ENCODE measurements at regions not wholly inside any gene's neighbourhood (a gene's known extent, or its start where the extent isn't known, plus 50 kb on each side); places are given as distances from the start of the nearest gene placed in this dataset.
A peak's percentile ranks its signal among the peaks of the same experiment; 100 is the strongest.

DNA sequence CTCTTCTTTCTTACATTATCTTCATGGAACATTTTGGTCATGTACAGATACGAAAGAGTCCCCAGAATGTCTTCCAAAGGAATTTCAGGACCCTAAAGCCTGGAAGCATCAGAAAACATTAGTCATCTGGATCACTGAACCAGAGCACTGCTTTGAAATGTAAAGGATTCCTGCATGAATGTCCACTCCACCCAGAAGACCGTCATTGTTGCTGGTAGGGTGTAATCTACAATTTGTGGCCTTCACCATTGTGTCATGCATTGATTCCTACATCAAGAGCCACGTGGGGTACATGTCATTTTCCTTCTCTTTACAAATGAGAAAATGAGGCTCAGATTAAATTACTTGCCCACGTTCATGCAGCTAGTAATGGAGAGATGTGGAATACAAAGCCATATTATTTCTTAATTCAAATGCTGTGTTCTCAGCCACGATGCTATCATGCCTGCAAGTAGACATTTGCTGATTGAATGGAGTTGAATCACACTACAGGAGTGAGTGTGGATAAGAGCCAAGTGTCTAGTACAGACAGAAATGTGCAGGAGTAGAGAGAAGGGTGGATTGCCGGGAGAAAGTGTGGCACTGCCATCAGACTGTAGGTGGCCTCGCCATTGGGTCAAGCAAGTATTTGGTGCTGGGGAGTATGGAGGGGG lies 231.2 kb downstream of the C12orf75 start:
- CTCF ChIA-PET: interaction anchor here (0.6 to 0.7 kb wide), 2 partner anchors 197 to 732 kb away, joined by 3 read pairs; no protein-coding TSS in a partner anchor
- DNase-seq (ENCODE audit: extremely low spot score): no peak

DNA sequence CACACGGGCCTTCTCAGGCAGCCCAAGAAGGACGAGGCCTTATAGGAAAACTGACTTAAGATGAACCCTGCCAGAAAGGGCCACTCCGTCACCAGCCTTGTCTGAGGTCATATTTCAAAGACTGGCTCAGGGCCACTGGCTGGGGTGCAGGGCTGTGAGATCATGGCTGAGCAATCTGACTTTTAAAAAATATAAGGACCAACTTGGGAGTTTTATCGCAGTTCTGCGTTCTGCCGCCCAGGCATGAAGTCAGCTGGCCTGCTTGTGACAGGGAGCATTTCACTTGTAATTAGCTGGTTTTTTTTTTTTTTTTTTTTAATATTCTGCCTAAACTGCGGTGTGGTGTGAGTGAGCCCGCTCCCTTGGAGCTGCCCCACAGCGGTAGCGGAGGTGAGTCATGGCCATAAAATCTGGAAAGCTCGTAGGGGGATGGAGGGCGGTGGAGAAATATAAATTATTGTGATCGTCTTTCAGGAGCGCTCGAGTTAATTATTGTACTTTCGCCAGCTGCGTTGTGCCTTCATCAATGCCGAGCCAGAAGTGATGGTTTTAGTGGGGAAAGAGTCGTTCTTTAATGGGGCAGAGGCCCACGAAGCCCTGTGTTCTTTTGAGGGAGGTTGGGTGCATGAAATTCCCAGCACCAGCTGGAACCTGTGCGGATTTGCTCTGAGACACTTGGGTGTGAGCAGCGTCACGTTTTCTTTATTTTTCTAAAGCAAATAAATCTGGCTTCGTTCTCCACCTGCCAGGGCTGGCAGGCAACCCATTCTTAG lies 231.9 kb downstream of the C12orf75 start:
- DNase-seq (ENCODE audit: extremely low spot score): peak; percentile 61
- TF ChIP-seq FOXK2 (IDR thresholded peaks at IDR 0.05): no peak
- TF ChIP-seq HDGF (IDR thresholded peaks at IDR 0.05; ENCODE audit: borderline replicate concordance): no peak
- TF ChIP-seq BHLHE40 (IDR thresholded peaks at IDR 0.05; ENCODE audit: borderline replicate concordance): no peak
- peak; percentile 92 for TF ChIP-seq ZNF384 (IDR thresholded peaks at IDR 0.05)
- POLR2A ChIA-PET: interaction anchor here (0.8 to 1.3 kb wide), 3 partner anchors 8 to 39 kb away, joined by 3 to 6 read pairs (median 5); no protein-coding TSS in a partner anchor
- CTCF ChIA-PET: interaction anchor here (0.6 kb wide), 1 partner anchor 128 kb away, joined by 3 read pairs; no protein-coding TSS in a partner anchor

More for the DNA sequence above, 231.2 kb downstream of the C12orf75 start:
- POLR2A ChIA-PET: interaction anchor here (1.3 kb wide), 2 partner anchors 8 to 40 kb away, joined by 5 to 6 read pairs; no protein-coding TSS in a partner anchor
- no peak for TF ChIP-seq ZNF384 (IDR thresholded peaks at IDR 0.05)
- TF ChIP-seq SP1 (IDR thresholded peaks at IDR 0.05): no peak
- TF ChIP-seq, protein P1, sequence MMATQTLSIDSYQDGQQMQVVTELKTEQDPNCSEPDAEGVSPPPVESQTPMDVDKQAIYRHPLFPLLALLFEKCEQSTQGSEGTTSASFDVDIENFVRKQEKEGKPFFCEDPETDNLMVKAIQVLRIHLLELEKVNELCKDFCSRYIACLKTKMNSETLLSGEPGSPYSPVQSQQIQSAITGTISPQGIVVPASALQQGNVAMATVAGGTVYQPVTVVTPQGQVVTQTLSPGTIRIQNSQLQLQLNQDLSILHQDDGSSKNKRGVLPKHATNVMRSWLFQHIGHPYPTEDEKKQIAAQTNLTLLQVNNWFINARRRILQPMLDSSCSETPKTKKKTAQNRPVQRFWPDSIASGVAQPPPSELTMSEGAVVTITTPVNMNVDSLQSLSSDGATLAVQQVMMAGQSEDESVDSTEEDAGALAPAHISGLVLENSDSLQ (IDR thresholded peaks at IDR 0.05): no peak
- TF ChIP-seq HDGF (IDR thresholded peaks at IDR 0.05; ENCODE audit: borderline replicate concordance): no peak
- TF ChIP-seq CTBP1 (IDR thresholded peaks at IDR 0.05; ENCODE audit: borderline replicate concordance): no peak
- no peak for TF ChIP-seq L3MBTL2 (conservative IDR thresholded peaks at IDR 0.05)
- TF ChIP-seq FOXK2 (IDR thresholded peaks at IDR 0.05): no peak
- no peak for TF ChIP-seq TARDBP (IDR thresholded peaks at IDR 0.05)
- TF ChIP-seq FOXM1 (IDR thresholded peaks at IDR 0.05; ENCODE audit: borderline replicate concordance): no peak
- no peak for TF ChIP-seq NFRKB (IDR thresholded peaks at IDR 0.05)

DNA sequence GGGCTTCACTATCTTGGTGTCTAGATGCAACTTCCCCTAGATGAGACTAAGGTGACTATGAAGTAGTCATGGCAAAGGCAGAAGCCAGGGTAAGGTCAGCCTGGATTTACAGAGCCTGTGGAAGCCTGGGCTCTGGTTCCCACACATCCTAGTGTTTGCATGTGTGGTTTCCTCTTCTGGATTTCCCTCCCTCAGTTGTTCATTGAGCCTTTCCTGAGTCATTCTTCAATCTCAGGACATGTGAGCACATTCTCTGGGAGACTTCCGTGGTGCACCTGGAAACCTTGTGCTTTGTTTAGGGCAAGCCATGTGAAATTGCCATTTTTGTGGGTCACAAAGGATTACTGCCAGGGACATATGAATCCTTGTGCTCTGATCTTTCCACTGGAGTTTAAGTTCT lies 236.6 kb downstream of the C12orf75 start:
- POLR2A ChIA-PET: no interaction called here
- no peak for TF ChIP-seq HDGF (IDR thresholded peaks at IDR 0.05; ENCODE audit: borderline replicate concordance)
- TF ChIP-seq, protein P1 (IDR thresholded peaks at IDR 0.05): no peak
- no peak for TF ChIP-seq ARNT (IDR thresholded peaks at IDR 0.05)
- no peak for TF ChIP-seq FOXA1 (IDR thresholded peaks at IDR 0.05)
- no peak for TF ChIP-seq ELF4 (IDR thresholded peaks at IDR 0.05)
- no peak for TF ChIP-seq BHLHE40 (IDR thresholded peaks at IDR 0.05; ENCODE audit: borderline replicate concordance)
- TF ChIP-seq CTBP1 (IDR thresholded peaks at IDR 0.05; ENCODE audit: borderline replicate concordance): no peak
- TF ChIP-seq FOXK2 (IDR thresholded peaks at IDR 0.05): no peak
- TF ChIP-seq SUZ12 (IDR thresholded peaks at IDR 0.05): no peak
- no peak for TF ChIP-seq TARDBP (IDR thresholded peaks at IDR 0.05)
- TF ChIP-seq ZNF384 (IDR thresholded peaks at IDR 0.05): no peak
- TF ChIP-seq L3MBTL2 (conservative IDR thresholded peaks at IDR 0.05): no peak
- TF ChIP-seq SP1 (IDR thresholded peaks at IDR 0.05): no peak
- CTCF ChIA-PET: no interaction called here
- no peak for DNase-seq (ENCODE audit: extremely low spot score)

DNA sequence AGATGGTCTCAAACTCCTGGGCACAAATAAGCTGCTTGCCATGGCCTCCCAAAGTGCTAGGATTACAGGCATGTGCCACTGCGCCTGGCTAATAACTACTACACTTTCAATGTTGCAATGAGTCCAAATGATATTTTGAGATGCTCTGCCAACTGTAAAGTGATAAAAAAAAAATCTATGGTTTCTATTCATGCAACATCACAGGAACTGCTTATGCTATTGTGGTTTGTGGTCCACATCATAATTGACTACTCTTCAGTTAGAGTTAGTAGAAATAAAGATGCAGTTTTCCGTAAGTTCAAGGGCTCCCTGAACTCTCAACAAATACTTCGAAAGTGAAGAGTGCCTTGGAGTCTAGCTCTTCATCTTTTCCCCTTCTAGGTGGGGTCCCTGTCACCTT lies 239.4 kb downstream of the C12orf75 start:
- POLR2A ChIA-PET: no interaction called here
- TF ChIP-seq HDGF (IDR thresholded peaks at IDR 0.05; ENCODE audit: borderline replicate concordance) (no peak), CTBP1 (IDR thresholded peaks at IDR 0.05; ENCODE audit: borderline replicate concordance) (no peak), SP1 (IDR thresholded peaks at IDR 0.05) (no peak), L3MBTL2 (conservative IDR thresholded peaks at IDR 0.05) (no peak), FOXM1 (IDR thresholded peaks at IDR 0.05; ENCODE audit: borderline replicate concordance) (no peak), FOXA1 (IDR thresholded peaks at IDR 0.05) (no peak), ARNT (IDR thresholded peaks at IDR 0.05) (no peak), LEF1 (IDR thresholded peaks at IDR 0.05; ENCODE audit: borderline replicate concordance) (no peak), ELF4 (IDR thresholded peaks at IDR 0.05) (no peak), BHLHE40 (IDR thresholded peaks at IDR 0.05; ENCODE audit: borderline replicate concordance) (no peak), TARDBP (IDR thresholded peaks at IDR 0.05) (no peak), NFRKB (IDR thresholded peaks at IDR 0.05) (no peak), ZNF384 (IDR thresholded peaks at IDR 0.05) (no peak), SUZ12 (IDR thresholded peaks at IDR 0.05) (no peak), FOXK2 (IDR thresholded peaks at IDR 0.05) (no peak)
- TF ChIP-seq, protein P1 (IDR thresholded peaks at IDR 0.05): no peak
- DNase-seq (ENCODE audit: extremely low spot score): no peak
- CTCF ChIA-PET: no interaction called here

DNA sequence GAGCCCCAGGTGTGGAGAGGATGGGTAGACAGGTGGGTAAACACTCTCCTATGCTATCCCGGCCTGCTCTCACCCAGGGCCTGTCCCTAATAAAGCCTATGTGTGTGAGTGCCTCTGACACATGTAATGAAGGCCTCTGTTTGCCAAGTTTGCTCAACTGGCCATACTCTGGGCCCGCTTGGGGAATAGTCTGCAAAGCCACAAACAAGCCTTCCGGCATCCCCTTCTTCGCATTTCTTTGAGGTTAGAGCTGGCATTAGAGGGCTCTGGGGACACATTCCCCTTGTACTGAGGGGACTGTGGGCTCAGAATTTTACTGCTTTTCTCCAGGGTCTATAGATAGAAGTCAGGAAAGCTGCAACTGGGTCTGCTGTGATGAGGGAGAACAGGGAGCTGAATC lies 240.5 kb downstream of the C12orf75 start:
- TF ChIP-seq ZNF384 (IDR thresholded peaks at IDR 0.05) (no peak), LEF1 (IDR thresholded peaks at IDR 0.05; ENCODE audit: borderline replicate concordance) (no peak), CTBP1 (IDR thresholded peaks at IDR 0.05; ENCODE audit: borderline replicate concordance) (no peak), ELF4 (IDR thresholded peaks at IDR 0.05) (no peak)
- TF ChIP-seq, protein P1 (IDR thresholded peaks at IDR 0.05): no peak
- CTCF ChIA-PET: no interaction called here
- DNase-seq (ENCODE audit: extremely low spot score): no peak
- POLR2A ChIA-PET: no interaction called here
